HG03196 (cell line): ENCODE measurements at regions not wholly inside any gene's neighbourhood (a gene's known extent, or its start where the extent isn't known, plus 50 kb on each side); places are given as distances from the start of the nearest gene placed in this dataset.
"Not testable (repeated sequence)": the region's sequence is repeated elsewhere in the genome, so short reads cannot be mapped to it uniquely, and the experiment has no call there.

Experiments
- ATAC-seq: cut with Tn5 transposase; IDR thresholded peaks from one replicate; pipeline ENCODE4 v1.9.1; 2021; ENCODE audit not compliant: unreplicated experiment

GRCh38 chr21:17738176-17738953 is 80.8 kb downstream of the C21orf91 start:
- no peak for ATAC-seq

GRCh38 chr21:17736072-17736471 is 83.1 kb downstream of the C21orf91 start:
- no peak for ATAC-seq

GRCh38 chr21:17733209-17733608 is 85.9 kb downstream of the C21orf91 start:
- ATAC-seq, result no peak

GRCh38 chr21:17732306-17732705 is 86.8 kb downstream of the C21orf91 start:
- ATAC-seq, result no peak

- ATAC-seq, result no peak
Observed at GRCh38 chr21:17731554-17731953, 87.6 kb downstream of the C21orf91 start.

GRCh38 chr21:17730782-17731181 is 88.4 kb downstream of the C21orf91 start:
- ATAC-seq, result no peak

- no peak for ATAC-seq
Observed at GRCh38 chr21:17729455-17729854, 89.7 kb downstream of the C21orf91 start.

GRCh38 chr21:17727361-17727760 is 91.8 kb downstream of the C21orf91 start:
- no peak for ATAC-seq

- ATAC-seq, result no peak
Observed at GRCh38 chr21:17726047-17726829, 92.9 kb downstream of the C21orf91 start.

- ATAC-seq, result no peak
Observed at GRCh38 chr21:17725339-17725738, 93.8 kb downstream of the C21orf91 start.

- ATAC-seq, result no peak
Observed at GRCh38 chr21:17712887-17713286, 100.2 kb upstream of the BTG3 start.

- no peak for ATAC-seq
Observed at GRCh38 chr21:17711896-17712295, 99.2 kb upstream of the BTG3 start.

GRCh38 chr21:17709266-17709611 is 96.5 kb upstream of the BTG3 start:
- peak; percentile 99 for ATAC-seq

- ATAC-seq, result peak; percentile 46
Observed at GRCh38 chr21:17708522-17709265, 96.0 kb upstream of the BTG3 start.

- peak; percentile 58 for ATAC-seq
Observed at GRCh38 chr21:17699524-17700189, 87.0 kb upstream of the BTG3 start.

- ATAC-seq, result no peak
Observed at GRCh38 chr21:17697473-17697872, 84.8 kb upstream of the BTG3 start.

GRCh38 chr21:17694416-17694815 is 81.7 kb upstream of the BTG3 start:
- not testable (repeated sequence) for ATAC-seq

GRCh38 chr21:17693801-17694200 is 81.1 kb upstream of the BTG3 start:
- ATAC-seq, result no peak

GRCh38 chr21:17690078-17690494 is 77.4 kb upstream of the BTG3 start:
- no peak for ATAC-seq

GRCh38 chr21:17688912-17689874 is 76.5 kb upstream of the BTG3 start:
- no peak for ATAC-seq
